GM12878 (cell line): ENCODE measurements at regions not wholly inside any gene's neighbourhood (a gene's known extent, or its start where the extent isn't known, plus 50 kb on each side); places are given as distances from the start of the nearest gene placed in this dataset.

Source experiments
- ATAC-seq: fragments of 200-7000 bp; cut with Tn5 transposase; 3 replicates; pipeline ENCODE4 v1.9.1; 2020; ENCODE audit warnings: mild to moderate bottlenecking, moderate library complexity
- BruUV-seq: library from RNA; stranded (reverse); fragments of 400-500 nt; replicated peaks from 2 replicates; lab custom pipeline; 2021; lab: Mats Ljungman, UMichigan
- CTCF ChIA-PET: fragments of 300-600 bp; sonication (Branson Sonifier 250); formaldehyde crosslinking; extraction: SDS; loops from one replicate; lab custom pipeline; 2021; ENCODE audit warnings: inconsistent platforms; lab: Yijun Ruan, JAX
- POLR2A ChIA-PET: fragments of 350-600 bp; formaldehyde crosslinking; extraction: SDS; loops from one replicate; lab custom pipeline; 2021; ENCODE audit warnings: inconsistent platforms; lab: Charles Lee
- RAD21 ChIA-PET: fragments of 300-600 bp; sonication (Branson Sonifier 250); formaldehyde crosslinking; loops from one replicate; lab custom pipeline; 2023; ENCODE audit warnings: antibody characterized with exemption; ENCODE audit not compliant: unreplicated experiment; lab: Charles Lee
- SMC1A ChIA-PET: fragments of 300-600 bp; sonication (Branson Sonifier 250); formaldehyde crosslinking; loops from one replicate; lab custom pipeline; 2023; ENCODE audit not compliant: unreplicated experiment, uncharacterized antibody; lab: Charles Lee
- DNase-seq: peaks from one replicate; pipeline ENCODE4 v3.0.0-alpha.2; 2011; ENCODE audit warnings: low read depth, low spot score
- FAIRE-seq: peaks from 3 replicates; lab custom pipeline; 2011; peaks lifted over from hg19 to GRCh38; lab: Jason Lieb, UNC
- H2AFZ ChIP-seq: 2 replicates; pipeline ENCODE4 v1.6.0; 2011; ENCODE audit warnings: low read depth, low read length, control low read depth; ENCODE audit not compliant: control insufficient read depth
- H3K27ac ChIP-seq: 2 replicates; pipeline ENCODE4 v1.5.1; 2011; ENCODE audit warnings: control low read depth; ENCODE audit not compliant: control insufficient read depth, insufficient read depth
- H3K27me3 ChIP-seq, 2 experiments: replicated peaks in 1 of 2; 2 replicates each; pipeline versions ENCODE4 v1.6.0 to v1.6.1; 2011; ENCODE audit warnings: low read length in 1 of 2; ENCODE audit not compliant: control insufficient read depth in 2 of 2, insufficient read depth in 2 of 2
- H3K36me3 ChIP-seq, 2 experiments: 2 replicates each; pipeline ENCODE4 v1.5.1; 2011; ENCODE audit warnings: low read length in 1 of 2; ENCODE audit not compliant: control insufficient read depth in 2 of 2, insufficient read depth in 2 of 2
- H3K4me1 ChIP-seq: 2 replicates; pipeline ENCODE4 v1.6.1; 2011; ENCODE audit warnings: mild to moderate bottlenecking, low read length, moderate library complexity, mixed read lengths; ENCODE audit not compliant: control insufficient read depth, insufficient read depth
- H3K4me2 ChIP-seq: 2 replicates; pipeline ENCODE4 v1.6.0; 2011; ENCODE audit warnings: control low read depth; ENCODE audit not compliant: control insufficient read depth, insufficient read depth
- H3K4me3 ChIP-seq: fragments of 200-600 bp; sonication (generic); 2 replicates; pipeline ENCODE4 v1.5.1; 2016
- H3K79me2 ChIP-seq: 2 replicates; pipeline ENCODE4 v1.6.0; 2011; ENCODE audit warnings: low read length; ENCODE audit not compliant: control insufficient read depth, insufficient read depth
- H3K9ac ChIP-seq: 2 replicates; pipeline ENCODE4 v1.8.0; 2011; ENCODE audit warnings: low read length, control low read depth, mixed read lengths; ENCODE audit not compliant: control insufficient read depth, insufficient read depth
- H3K9me3 ChIP-seq: replicated peaks from 3 replicates; pipeline ENCODE4 v1.5.1; 2011; ENCODE audit warnings: mild to moderate bottlenecking, low read length; ENCODE audit not compliant: control insufficient read depth, insufficient read depth
- H4K20me1 ChIP-seq: 2 replicates; pipeline ENCODE4 v1.6.0; 2011; ENCODE audit not compliant: control insufficient read depth, insufficient read depth
- ATF7 ChIP-seq: fragments of 450-650 bp; IDR thresholded peaks from 2 replicates; pipeline ENCODE4 v1.6.1; 2016; ENCODE audit warnings: low read depth, mild to moderate bottlenecking
- BMI1 ChIP-seq: fragments of 450-650 bp; IDR thresholded peaks from 2 replicates; pipeline ENCODE4 v1.6.1; 2016; ENCODE audit warnings: mild to moderate bottlenecking, moderate library complexity, borderline replicate concordance
- EZH2 ChIP-seq: IDR thresholded peaks from 2 replicates; pipeline ENCODE4 v1.6.1; 2012; ENCODE audit warnings: low read depth, mild to moderate bottlenecking, control low read depth, inconsistent platforms, low read length, borderline replicate concordance; ENCODE audit not compliant: control insufficient read depth
- IRF3 ChIP-seq: fragments of 450-650 bp; IDR thresholded peaks from 2 replicates; pipeline ENCODE4 v1.6.1; 2014; ENCODE audit warnings: mild to moderate bottlenecking
- IRF4 ChIP-seq: IDR thresholded peaks from 2 replicates; pipeline ENCODE4 v1.6.1; 2011; ENCODE audit warnings: low read depth, low read length
- JUNB ChIP-seq: IDR thresholded peaks from 2 replicates; pipeline ENCODE4 v1.6.1; 2016; ENCODE audit warnings: antibody characterized with exemption, mild to moderate bottlenecking
- KLF5 ChIP-seq: fragments of 450-650 bp; IDR thresholded peaks from 2 replicates; pipeline ENCODE4 v1.6.1; 2014; ENCODE audit warnings: mild to moderate bottlenecking; ENCODE audit not compliant: partially characterized antibody
- LARP7 ChIP-seq: fragments of 450-650 bp; IDR thresholded peaks from 2 replicates; pipeline ENCODE4 v1.6.1; 2017; ENCODE audit warnings: mild to moderate bottlenecking
- POLR2AphosphoS2 ChIP-seq: IDR thresholded peaks from 2 replicates; pipeline ENCODE4 v1.6.1; 2011; ENCODE audit warnings: low read depth, mild to moderate bottlenecking, low read length, improper control_type of control experiment, moderate library complexity
- RAD21 ChIP-seq: IDR thresholded peaks from 2 replicates; pipeline ENCODE4 v1.6.1; 2011; ENCODE audit warnings: mild to moderate bottlenecking, low read depth, low read length, moderate library complexity; ENCODE audit not compliant: insufficient read depth
- SIX5 ChIP-seq: IDR thresholded peaks from 2 replicates; pipeline ENCODE4 v1.6.1; 2011; ENCODE audit warnings: mild to moderate bottlenecking, low read depth, low read length, moderate library complexity; ENCODE audit not compliant: severe bottlenecking
- SUPT20H ChIP-seq: IDR thresholded peaks from 2 replicates; pipeline ENCODE4 v1.6.1; 2011; ENCODE audit warnings: low read depth, mild to moderate bottlenecking, low read length, moderate library complexity, borderline replicate concordance; ENCODE audit not compliant: control insufficient read depth
- TCF3 ChIP-seq: IDR thresholded peaks from 2 replicates; pipeline ENCODE4 v1.6.1; 2012; ENCODE audit warnings: low read depth, mild to moderate bottlenecking, low read length, borderline replicate concordance; ENCODE audit not compliant: insufficient read depth
- WRNIP1 ChIP-seq: IDR thresholded peaks from 2 replicates; pipeline ENCODE4 v1.6.1; 2011; ENCODE audit warnings: low read depth, low read length, improper control_type of control experiment, borderline replicate concordance
- YY1 ChIP-seq: IDR thresholded peaks from 2 replicates; pipeline ENCODE4 v1.6.1; 2011; ENCODE audit warnings: low read depth, mild to moderate bottlenecking, low read length
- ZNF384 ChIP-seq: IDR thresholded peaks from 2 replicates; pipeline ENCODE4 v1.6.1; 2012; ENCODE audit warnings: low read depth, mild to moderate bottlenecking, low read length, improper control_type of control experiment, borderline replicate concordance
- WGBS: methylation state at CpG from one replicate; pipeline ENCODE4 v1.1.6; 2016; ENCODE audit warnings: low lambda C conversion rate; ENCODE audit not compliant: insufficient replicate concordance, insufficient coverage; ENCODE audit errors: missing lambda C conversion rate; 5-methylcytosine and 5-hydroxymethylcytosine counted together
- in situ Hi-C: fragments of 300-500 bp; cut with MboI; formaldehyde crosslinking; loops from 9 replicates; pipeline ENCODE4 v1.14.3; 2018; ENCODE audit warnings: mixed read lengths
- intact Hi-C: fragments of 100-400 bp; cut with micrococcal nuclease; formaldehyde crosslinking; loops from one replicate; pipeline ENCODE4 v1.14.2; 2022; ENCODE audit not compliant: unreplicated experiment
- TF ChIP-seq, protein P1 (sequence below): IDR thresholded peaks from 2 replicates; pipeline ENCODE4 v1.6.1; 2011; ENCODE audit warnings: borderline replicate concordance, low read depth, mild to moderate bottlenecking, moderate library complexity, mixed read lengths, low read length; ENCODE audit not compliant: insufficient read depth; ENCODE audit errors: extremely low read length
- TF ChIP-seq, protein P2 (sequence below): fragments of 450-650 bp; IDR thresholded peaks from 2 replicates; pipeline ENCODE4 v1.6.1; 2017; ENCODE audit warnings: mild to moderate bottlenecking, moderate library complexity

DNA sequence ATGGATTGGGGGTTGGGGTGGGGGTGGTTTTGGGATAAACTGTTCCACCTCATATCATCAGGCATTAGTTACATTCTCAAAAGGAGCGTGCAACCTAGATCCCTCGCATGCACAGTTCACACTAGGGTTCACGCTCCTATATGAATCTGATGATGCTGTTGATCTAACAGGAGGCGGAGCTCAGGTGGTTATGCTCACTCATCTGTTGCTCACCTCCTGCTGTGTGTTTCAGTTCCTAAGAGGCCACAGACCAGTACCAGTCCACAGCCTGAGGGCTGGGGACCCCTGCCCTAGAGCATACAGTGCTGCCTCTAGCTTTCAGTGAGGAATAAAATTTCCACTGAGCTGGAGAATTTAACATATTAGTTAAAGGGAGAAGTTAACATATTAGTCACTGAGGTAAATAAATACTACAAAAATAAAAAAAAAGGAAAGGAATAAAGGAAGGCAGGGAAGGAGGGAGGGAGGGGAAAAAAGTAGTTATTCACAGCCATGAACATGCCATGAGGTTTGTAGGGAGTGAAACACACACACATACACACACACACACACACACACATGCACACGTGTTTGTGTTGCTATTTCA lies 612.7 kb upstream of the TBX3 start:
- no TSS peak for BruUV-seq
- TF ChIP-seq, protein P1, sequence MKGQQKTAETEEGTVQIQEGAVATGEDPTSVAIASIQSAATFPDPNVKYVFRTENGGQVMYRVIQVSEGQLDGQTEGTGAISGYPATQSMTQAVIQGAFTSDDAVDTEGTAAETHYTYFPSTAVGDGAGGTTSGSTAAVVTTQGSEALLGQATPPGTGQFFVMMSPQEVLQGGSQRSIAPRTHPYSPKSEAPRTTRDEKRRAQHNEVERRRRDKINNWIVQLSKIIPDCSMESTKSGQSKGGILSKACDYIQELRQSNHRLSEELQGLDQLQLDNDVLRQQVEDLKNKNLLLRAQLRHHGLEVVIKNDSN = no peak
- TF ChIP-seq BMI1 = no peak
- no peak for TF ChIP-seq LARP7
- TF ChIP-seq ATF7 = no peak
- TF ChIP-seq ZNF384 = no peak
- TF ChIP-seq SIX5 = no peak
- TF ChIP-seq IRF3 = no peak
- no peak for TF ChIP-seq JUNB
- TF ChIP-seq SUPT20H = no peak
- no peak for TF ChIP-seq EZH2
- no peak for TF ChIP-seq TCF3
- TF ChIP-seq KLF5 = no peak
- no peak for TF ChIP-seq WRNIP1
- no peak for TF ChIP-seq YY1
- TF ChIP-seq IRF4 = no peak
- no peak for TF ChIP-seq RAD21
- no peak for TF ChIP-seq POLR2AphosphoS2
- TF ChIP-seq, protein P2, sequence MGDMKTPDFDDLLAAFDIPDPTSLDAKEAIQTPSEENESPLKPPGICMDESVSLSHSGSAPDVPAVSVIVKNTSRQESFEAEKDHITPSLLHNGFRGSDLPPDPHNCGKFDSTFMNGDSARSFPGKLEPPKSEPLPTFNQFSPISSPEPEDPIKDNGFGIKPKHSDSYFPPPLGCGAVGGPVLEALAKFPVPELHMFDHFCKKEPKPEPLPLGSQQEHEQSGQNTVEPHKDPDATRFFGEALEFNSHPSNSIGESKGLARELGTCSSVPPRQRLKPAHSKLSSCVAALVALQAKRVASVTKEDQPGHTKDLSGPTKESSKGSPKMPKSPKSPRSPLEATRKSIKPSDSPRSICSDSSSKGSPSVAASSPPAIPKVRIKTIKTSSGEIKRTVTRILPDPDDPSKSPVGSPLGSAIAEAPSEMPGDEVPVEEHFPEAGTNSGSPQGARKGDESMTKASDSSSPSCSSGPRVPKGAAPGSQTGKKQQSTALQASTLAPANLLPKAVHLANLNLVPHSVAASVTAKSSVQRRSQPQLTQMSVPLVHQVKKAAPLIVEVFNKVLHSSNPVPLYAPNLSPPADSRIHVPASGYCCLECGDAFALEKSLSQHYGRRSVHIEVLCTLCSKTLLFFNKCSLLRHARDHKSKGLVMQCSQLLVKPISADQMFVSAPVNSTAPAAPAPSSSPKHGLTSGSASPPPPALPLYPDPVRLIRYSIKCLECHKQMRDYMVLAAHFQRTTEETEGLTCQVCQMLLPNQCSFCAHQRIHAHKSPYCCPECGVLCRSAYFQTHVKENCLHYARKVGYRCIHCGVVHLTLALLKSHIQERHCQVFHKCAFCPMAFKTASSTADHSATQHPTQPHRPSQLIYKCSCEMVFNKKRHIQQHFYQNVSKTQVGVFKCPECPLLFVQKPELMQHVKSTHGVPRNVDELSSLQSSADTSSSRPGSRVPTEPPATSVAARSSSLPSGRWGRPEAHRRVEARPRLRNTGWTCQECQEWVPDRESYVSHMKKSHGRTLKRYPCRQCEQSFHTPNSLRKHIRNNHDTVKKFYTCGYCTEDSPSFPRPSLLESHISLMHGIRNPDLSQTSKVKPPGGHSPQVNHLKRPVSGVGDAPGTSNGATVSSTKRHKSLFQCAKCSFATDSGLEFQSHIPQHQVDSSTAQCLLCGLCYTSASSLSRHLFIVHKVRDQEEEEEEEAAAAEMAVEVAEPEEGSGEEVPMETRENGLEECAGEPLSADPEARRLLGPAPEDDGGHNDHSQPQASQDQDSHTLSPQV = no peak

More for the DNA sequence above, 612.7 kb upstream of the TBX3 start:
- Histone ChIP-seq H3K79me2 (no peaks in the 10 kb centered on the region), H3K9me3 (no peaks in the 10 kb centered on the region), H2AFZ (no peak overlapping the region), H3K27me3 (no peaks in the 10 kb centered on the region), H3K27ac (no peak overlapping the region), H3K9ac (no peak overlapping the region), H4K20me1 (no peaks in the 10 kb centered on the region), H3K4me1 (no peaks in the 10 kb centered on the region), H3K4me3 (no peak overlapping the region), H3K36me3 (no peaks in the 10 kb centered on the region), H3K4me2 (no peak overlapping the region)
- WGBS = 59% methylated on average over 5 of the region's 5 CpGs
- FAIRE-seq (no peak), ATAC-seq (no peak), DNase-seq (no peak)
- intact Hi-C loops (no loop called here), in situ Hi-C loops (no loop called here)
- SMC1A ChIA-PET = interaction anchor here (0.8 to 1.4 kb wide), 2 partner anchors 8 to 13 kb away, joined by 3 read pairs; no protein-coding TSS in a partner anchor
- CTCF ChIA-PET = no interaction called here
- POLR2A ChIA-PET = interaction anchor here (0.6 kb wide), 1 partner anchor 301 kb away, joined by 6 read pairs; no protein-coding TSS in a partner anchor
- RAD21 ChIA-PET = no interaction called here
